ENCODE measurements at regions not wholly inside any gene's neighbourhood (a gene's known extent, or its start where the extent isn't known, plus 50 kb on each side); places are given as distances from the start of the nearest gene placed in this dataset.

DNA sequence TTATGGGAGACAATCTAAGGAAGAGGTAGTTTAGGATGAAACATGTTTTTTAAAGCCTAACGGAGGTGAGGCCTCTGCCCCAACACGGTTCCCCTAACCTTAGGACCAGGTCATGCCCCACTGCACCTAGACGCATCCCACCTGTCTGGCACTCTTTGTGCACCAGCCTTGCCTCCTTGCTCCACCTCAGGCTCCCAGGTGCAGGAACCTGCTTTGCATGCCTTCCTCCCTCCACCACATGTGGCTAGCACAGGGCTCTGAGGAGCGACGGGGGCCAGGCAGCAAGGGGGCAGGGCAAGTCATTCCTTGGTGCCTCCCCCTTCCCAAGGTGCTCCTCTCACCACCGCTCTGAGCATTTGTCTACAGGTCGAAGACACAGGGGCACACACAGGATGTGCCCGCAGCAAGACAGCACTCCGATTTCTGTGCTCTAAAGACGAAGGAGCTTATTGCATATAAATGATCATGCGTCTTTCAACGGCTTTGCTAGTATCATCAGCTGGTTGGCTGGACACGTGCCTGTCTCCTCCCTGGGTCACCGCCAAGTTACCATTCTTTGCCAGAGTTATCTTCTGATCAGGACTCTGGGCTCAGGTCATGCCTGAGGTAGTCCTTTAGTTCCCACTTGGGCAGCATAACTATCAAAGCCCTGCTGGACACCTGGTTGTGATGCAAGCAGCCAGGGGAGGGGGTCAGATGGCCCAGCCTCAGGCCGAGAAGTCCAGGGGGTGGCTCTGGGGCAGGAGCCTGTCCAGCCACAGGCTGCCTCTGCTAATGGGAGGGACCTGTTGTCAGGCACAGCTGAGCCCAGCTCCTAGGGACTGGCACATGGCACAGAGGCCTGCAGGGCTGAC lies 172.0 kb upstream of the NTM start:
- H3K9me3 ChIP-seq (ENCODE audit: control insufficient read depth, insufficient read depth, low read length) = no peaks in the 10 kb centered on the region
- H3K4me1 ChIP-seq (ENCODE audit: insufficient read depth, low read length) = no peaks in the 10 kb centered on the region
- no peaks in the 10 kb centered on the region for H3K36me3 ChIP-seq (ENCODE audit: insufficient read depth, low read length)
- no peak overlapping the region for H3K9ac ChIP-seq (ENCODE audit: low read depth, low read length)

DNA sequence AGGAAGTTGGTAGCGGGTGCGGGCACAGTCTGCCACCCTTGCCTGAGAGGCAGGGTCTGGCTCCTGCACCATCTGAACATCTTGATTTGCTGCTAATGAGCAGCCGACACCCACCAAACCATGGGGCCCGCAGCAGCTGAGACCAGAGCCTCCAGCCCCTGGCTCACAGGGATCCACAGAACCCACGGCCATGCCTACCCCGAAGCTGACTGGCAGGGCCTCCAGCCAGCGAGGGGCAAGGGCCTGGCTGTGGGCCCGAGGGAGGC lies 171.5 kb upstream of the NTM start:
- H3K4me1 ChIP-seq (ENCODE audit: insufficient read depth, low read length) = no peaks in the 10 kb centered on the region
- H3K9me3 ChIP-seq (ENCODE audit: control insufficient read depth, insufficient read depth, low read length) = no peaks in the 10 kb centered on the region
- H3K36me3 ChIP-seq (ENCODE audit: insufficient read depth, low read length) = no peaks in the 10 kb centered on the region
- no peak overlapping the region for H3K9ac ChIP-seq (ENCODE audit: low read depth, low read length)

GRCh38 chr11:131201674-131202073 lies 168.7 kb upstream of the NTM start:
- no peaks in the 10 kb centered on the region for H3K4me1 ChIP-seq (ENCODE audit: insufficient read depth, low read length)
- H3K36me3 ChIP-seq (ENCODE audit: insufficient read depth, low read length) = no peaks in the 10 kb centered on the region
- no peaks in the 10 kb centered on the region for H3K9me3 ChIP-seq (ENCODE audit: control insufficient read depth, insufficient read depth, low read length)
- no peak overlapping the region for H3K9ac ChIP-seq (ENCODE audit: low read depth, low read length)

DNA sequence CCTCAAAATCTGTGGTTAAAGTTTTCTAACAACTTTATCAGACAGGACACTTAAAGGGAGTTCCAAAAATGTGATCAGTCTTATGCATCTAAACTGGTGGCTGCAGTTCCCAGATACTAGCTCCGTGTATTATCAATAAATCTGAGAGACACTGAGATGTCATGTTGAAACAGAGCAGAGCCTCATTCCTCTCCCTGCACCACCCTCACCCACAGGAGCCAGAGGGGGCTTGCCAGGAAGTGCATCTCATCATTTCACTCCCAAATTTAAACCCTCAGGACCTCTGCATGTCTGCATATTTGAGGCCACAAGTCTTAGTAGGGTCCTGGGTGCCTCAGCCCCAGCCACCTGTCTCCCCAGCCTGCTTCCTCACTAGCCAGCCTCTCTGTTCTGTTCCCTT lies 167.4 kb upstream of the NTM start:
- H3K36me3 ChIP-seq (ENCODE audit: insufficient read depth, low read length) = no peaks in the 10 kb centered on the region
- H3K9ac ChIP-seq (ENCODE audit: low read depth, low read length) = no peak overlapping the region
- no peaks in the 10 kb centered on the region for H3K4me1 ChIP-seq (ENCODE audit: insufficient read depth, low read length)
- no peaks in the 10 kb centered on the region for H3K9me3 ChIP-seq (ENCODE audit: control insufficient read depth, insufficient read depth, low read length)

- H3K9me3 ChIP-seq (ENCODE audit: control insufficient read depth, insufficient read depth, low read length) = no peaks in the 10 kb centered on the region
- no peaks in the 10 kb centered on the region for H3K4me1 ChIP-seq (ENCODE audit: insufficient read depth, low read length)
- no peaks in the 10 kb centered on the region for H3K36me3 ChIP-seq (ENCODE audit: insufficient read depth, low read length)
- H3K9ac ChIP-seq (ENCODE audit: low read depth, low read length) = no peak overlapping the region
Observed at GRCh38 chr11:131204282-131204681, 166.1 kb upstream of the NTM start.

DNA sequence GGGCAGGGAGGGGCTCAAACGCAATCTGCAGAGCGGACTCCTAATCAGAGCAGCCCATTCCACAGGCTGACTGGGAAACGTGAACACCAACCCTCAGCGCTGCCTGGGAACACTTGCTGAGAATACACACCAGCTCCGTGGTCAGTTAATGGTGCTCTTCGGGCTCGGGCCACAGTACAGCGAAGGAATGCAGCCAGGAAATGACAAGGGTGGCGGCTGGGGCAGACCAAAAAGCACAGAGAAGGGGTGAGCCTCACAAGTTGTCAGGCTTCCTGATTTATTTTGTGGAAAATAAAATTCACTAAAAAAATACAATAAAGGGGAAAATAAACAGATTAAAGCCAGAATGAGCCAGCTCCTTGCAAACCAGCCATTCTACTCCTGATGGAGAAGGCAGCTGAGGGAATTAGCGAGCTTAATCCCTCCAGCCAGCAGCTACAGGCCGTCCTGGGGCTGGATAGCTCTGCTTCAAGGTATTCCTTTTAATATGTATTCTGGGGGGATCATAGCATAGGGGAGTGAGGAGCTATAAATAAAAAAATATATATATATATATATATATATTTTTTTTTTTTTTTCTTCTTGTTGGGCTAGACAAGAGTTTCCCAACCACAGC lies 165.5 kb upstream of the NTM start:
- Histone ChIP-seq H3K4me1 (ENCODE audit: insufficient read depth, low read length) (no peaks in the 10 kb centered on the region), H3K9me3 (ENCODE audit: control insufficient read depth, insufficient read depth, low read length) (no peaks in the 10 kb centered on the region), H3K36me3 (ENCODE audit: insufficient read depth, low read length) (no peaks in the 10 kb centered on the region), H3K9ac (ENCODE audit: low read depth, low read length) (no peak overlapping the region)

DNA sequence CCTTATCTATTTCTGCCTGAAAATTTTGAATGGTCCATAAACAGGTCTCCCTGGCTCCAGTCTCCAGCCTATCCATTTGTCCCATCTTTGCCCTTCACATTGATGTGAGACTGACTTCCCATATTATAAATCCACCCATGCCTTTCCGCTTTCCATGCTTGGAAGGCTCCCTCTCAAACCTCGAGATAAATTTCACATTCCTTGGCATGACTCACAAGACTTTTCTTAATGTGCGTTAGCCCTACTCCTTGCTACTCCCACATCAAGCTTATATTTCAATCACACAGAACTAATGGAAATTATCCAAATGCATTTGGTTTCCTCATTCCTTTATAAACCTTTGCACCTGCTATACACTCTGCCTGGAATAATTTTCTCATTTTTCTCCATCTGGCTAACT lies 163.7 kb upstream of the NTM start:
- H3K4me1 ChIP-seq (ENCODE audit: insufficient read depth, low read length) = no peaks in the 10 kb centered on the region
- no peaks in the 10 kb centered on the region for H3K9me3 ChIP-seq (ENCODE audit: control insufficient read depth, insufficient read depth, low read length)
- no peaks in the 10 kb centered on the region for H3K36me3 ChIP-seq (ENCODE audit: insufficient read depth, low read length)
- H3K9ac ChIP-seq (ENCODE audit: low read depth, low read length) = no peak overlapping the region

DNA sequence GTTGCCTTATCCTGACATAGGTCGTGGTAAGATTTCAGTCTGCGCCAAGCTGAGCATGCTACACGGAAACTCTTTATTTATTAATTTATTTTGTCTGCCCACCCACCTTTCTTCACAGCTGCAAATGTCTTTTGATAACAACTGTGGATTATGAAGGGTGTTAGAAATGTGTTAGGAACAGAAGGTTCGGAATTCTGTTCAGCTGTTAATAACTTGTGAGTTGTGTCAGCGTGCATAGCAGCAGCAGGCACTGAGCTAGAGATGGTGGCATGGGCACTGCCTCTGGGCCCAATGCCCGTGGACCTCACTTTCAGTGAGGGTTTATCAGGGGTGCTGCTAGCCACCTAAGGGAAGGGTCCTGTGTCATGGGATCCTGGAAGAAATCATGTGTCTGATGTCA lies 162.5 kb upstream of the NTM start:
- Histone ChIP-seq H3K4me1 (ENCODE audit: insufficient read depth, low read length) (no peaks in the 10 kb centered on the region), H3K36me3 (ENCODE audit: insufficient read depth, low read length) (no peaks in the 10 kb centered on the region), H3K9ac (ENCODE audit: low read depth, low read length) (no peak overlapping the region), H3K9me3 (ENCODE audit: control insufficient read depth, insufficient read depth, low read length) (no peaks in the 10 kb centered on the region)

GRCh38 chr11:131217313-131218310 lies 152.8 kb upstream of the NTM start:
- Histone ChIP-seq H3K9ac (ENCODE audit: low read depth, low read length) (no peak overlapping the region), H3K4me1 (ENCODE audit: insufficient read depth, low read length) (peaks cover 32% of the 10 kb centered on the region), H3K9me3 (ENCODE audit: control insufficient read depth, insufficient read depth, low read length) (no peaks in the 10 kb centered on the region), H3K36me3 (ENCODE audit: insufficient read depth, low read length) (no peaks in the 10 kb centered on the region)

- Histone ChIP-seq H3K36me3 (ENCODE audit: insufficient read depth, low read length) (no peaks in the 10 kb centered on the region), H3K9me3 (ENCODE audit: control insufficient read depth, insufficient read depth, low read length) (no peaks in the 10 kb centered on the region), H3K4me1 (ENCODE audit: insufficient read depth, low read length) (peaks cover 38% of the 10 kb centered on the region), H3K9ac (ENCODE audit: low read depth, low read length) (no peak overlapping the region)
Observed at GRCh38 chr11:131218542-131218941, 151.9 kb upstream of the NTM start.

DNA sequence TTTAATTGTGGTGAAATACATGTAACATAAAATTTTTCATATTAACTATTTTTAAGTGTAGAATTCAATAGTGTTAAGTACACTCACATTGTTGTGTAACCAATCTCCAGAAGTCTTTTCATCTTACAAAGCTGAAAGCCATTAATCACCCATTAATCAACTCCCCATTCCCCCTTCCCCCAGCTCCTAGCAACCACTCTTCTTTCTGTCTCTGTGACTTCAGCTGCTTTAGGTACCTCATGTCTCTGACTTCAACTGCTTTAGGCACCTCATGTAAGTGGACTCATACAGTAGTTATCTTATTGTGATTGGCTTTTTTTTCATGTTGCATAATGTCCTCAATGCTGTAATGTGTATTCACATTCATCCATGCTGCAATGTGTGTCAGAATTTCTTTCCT lies 150.8 kb upstream of the NTM start:
- no peaks in the 10 kb centered on the region for H3K9me3 ChIP-seq (ENCODE audit: control insufficient read depth, insufficient read depth, low read length)
- H3K4me1 ChIP-seq (ENCODE audit: insufficient read depth, low read length) = peaks cover 44% of the 10 kb centered on the region
- H3K9ac ChIP-seq (ENCODE audit: low read depth, low read length) = no peak overlapping the region
- H3K36me3 ChIP-seq (ENCODE audit: insufficient read depth, low read length) = no peaks in the 10 kb centered on the region

DNA sequence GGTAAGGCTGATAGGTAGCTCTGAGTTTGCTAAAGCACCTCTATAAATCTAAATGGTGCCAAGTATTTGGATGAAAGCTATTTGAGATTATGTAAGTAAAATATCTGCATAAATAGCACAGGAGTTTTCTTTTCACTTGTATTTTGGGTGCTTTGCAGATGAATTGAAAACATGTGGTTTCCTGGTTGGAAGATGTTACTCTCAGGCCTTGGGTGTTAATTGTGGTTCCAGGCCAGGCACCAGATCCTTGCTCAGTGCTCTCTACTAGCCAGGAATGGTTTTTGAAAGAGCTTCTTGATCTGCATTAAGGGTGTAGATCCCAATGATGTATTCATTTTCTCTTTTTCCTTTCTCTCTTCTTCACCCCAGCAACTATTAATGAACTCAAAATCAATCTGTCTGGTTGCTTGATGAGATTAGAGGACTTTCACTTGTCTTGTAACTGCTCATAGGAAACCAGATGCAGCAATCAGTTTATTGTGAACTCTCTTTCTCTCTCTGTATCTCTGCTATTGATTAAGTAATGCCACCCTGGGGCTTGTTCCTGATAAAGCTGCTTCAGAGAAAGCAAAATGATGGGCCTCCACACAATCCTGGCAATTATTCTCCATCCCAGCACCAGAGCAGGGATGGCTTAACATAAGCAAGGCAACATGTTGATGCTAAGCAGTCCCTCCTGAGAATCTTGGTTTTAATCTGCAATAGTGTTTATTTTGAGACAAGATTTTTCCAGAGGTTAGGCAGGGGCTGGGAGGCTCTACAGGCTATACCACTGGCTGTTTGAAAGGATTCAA lies 147.0 kb upstream of the NTM start:
- Histone ChIP-seq H3K4me1 (ENCODE audit: insufficient read depth, low read length) (peaks cover 31% of the 10 kb centered on the region), H3K9ac (ENCODE audit: low read depth, low read length) (no peak overlapping the region), H3K9me3 (ENCODE audit: control insufficient read depth, insufficient read depth, low read length) (no peaks in the 10 kb centered on the region), H3K36me3 (ENCODE audit: insufficient read depth, low read length) (no peaks in the 10 kb centered on the region)

DNA sequence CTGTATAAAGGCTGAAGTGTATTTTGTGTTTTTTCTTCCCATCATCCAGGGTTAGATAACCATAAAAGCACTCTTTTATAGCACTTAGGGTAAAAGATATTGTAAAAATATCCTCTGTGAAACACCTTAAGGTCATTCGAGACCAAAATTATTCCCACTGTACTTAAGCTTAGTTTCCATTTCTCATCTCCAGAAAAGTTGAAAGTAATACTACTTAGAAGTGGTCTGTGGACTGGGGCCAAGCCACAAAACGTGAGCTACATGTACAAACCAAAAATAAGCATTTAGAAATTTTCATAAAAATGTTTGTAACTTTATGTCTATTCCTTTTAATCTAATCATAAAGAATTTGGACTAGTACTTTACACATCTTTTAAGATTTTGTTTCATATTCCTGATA lies 142.0 kb upstream of the NTM start:
- H3K9ac ChIP-seq (ENCODE audit: low read depth, low read length) = no peak overlapping the region

GRCh38 chr11:131229221-131229620 lies 141.2 kb upstream of the NTM start:
- Histone ChIP-seq H3K9me3 (ENCODE audit: control insufficient read depth, insufficient read depth, low read length) (no peaks in the 10 kb centered on the region), H3K4me1 (ENCODE audit: insufficient read depth, low read length) (peaks cover 6% of the 10 kb centered on the region; the same call in 1 of the 2 replicates), H3K36me3 (ENCODE audit: insufficient read depth, low read length) (no peaks in the 10 kb centered on the region), H3K9ac (ENCODE audit: low read depth, low read length) (no peak overlapping the region)

More for the DNA sequence above, 142.0 kb upstream of the NTM start:
- Histone ChIP-seq H3K4me1 (ENCODE audit: insufficient read depth, low read length) (peaks cover 14% of the 10 kb centered on the region), H3K9me3 (ENCODE audit: control insufficient read depth, insufficient read depth, low read length) (no peaks in the 10 kb centered on the region), H3K36me3 (ENCODE audit: insufficient read depth, low read length) (no peaks in the 10 kb centered on the region)
